ENCODE measurements at regions not wholly inside any gene's neighbourhood (a gene's known extent, or its start where the extent isn't known, plus 50 kb on each side); places are given as distances from the start of the nearest gene placed in this dataset.

DNA sequence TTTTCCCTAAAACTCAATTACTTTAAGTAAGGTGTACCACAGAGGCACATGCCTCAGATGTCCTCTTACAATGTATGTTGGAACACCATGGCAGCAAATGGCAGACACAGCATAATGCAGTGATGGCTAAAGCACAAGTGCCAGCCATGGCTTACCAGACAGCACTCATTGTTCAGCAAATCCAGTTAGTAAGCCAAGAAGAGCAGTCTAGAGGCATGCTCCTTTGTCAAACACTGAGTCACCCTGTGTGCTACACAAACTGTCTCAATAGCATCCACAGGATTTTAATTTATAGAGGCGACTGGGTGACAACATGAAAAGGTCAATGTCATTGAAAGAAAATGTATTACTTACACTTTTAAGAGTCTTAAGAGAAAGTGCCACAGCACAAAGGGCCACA, 140.6 kb downstream of the KCNA4 start:
- TF ChIP-seq, protein P1, sequence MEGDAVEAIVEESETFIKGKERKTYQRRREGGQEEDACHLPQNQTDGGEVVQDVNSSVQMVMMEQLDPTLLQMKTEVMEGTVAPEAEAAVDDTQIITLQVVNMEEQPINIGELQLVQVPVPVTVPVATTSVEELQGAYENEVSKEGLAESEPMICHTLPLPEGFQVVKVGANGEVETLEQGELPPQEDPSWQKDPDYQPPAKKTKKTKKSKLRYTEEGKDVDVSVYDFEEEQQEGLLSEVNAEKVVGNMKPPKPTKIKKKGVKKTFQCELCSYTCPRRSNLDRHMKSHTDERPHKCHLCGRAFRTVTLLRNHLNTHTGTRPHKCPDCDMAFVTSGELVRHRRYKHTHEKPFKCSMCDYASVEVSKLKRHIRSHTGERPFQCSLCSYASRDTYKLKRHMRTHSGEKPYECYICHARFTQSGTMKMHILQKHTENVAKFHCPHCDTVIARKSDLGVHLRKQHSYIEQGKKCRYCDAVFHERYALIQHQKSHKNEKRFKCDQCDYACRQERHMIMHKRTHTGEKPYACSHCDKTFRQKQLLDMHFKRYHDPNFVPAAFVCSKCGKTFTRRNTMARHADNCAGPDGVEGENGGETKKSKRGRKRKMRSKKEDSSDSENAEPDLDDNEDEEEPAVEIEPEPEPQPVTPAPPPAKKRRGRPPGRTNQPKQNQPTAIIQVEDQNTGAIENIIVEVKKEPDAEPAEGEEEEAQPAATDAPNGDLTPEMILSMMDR (conservative IDR thresholded peaks at IDR 0.05; ENCODE audit: low read depth, low read length) = no peak
- no peak for TF ChIP-seq EZH2 (IDR thresholded peaks at IDR 0.05; ENCODE audit: low read length, unreplicated experiment)
- no peak for TF ChIP-seq EZH2phosphoT487 (IDR thresholded peaks at IDR 0.05; ENCODE audit: borderline replicate concordance, low read length)
